Globus pallidus (tissue), 1 donor: ENCODE measurements at regions not wholly inside any gene's neighbourhood (a gene's known extent, or its start where the extent isn't known, plus 50 kb on each side); places are given as distances from the start of the nearest gene placed in this dataset.
"Not testable (repeated sequence)": the region's sequence is repeated elsewhere in the genome, so short reads cannot be mapped to it uniquely, and the experiment has no call there.

ENCODE experiments used
- DNase-seq: peaks from one replicate; pipeline ENCODE4 v3.0.0-alpha.2; 2015; ENCODE audit warnings: low spot score

- no peak for DNase-seq
These were observed 90.1 kb upstream of the SERTAD2 start for GRCh38 chr2:64743739-64744330.

GRCh38 chr2:64745562-64745961, 91.8 kb upstream of the SERTAD2 start:
- no peak for DNase-seq

GRCh38 chr2:64747690-64748091, 94.0 kb upstream of the SERTAD2 start:
- DNase-seq, result not testable (repeated sequence)

DNA sequence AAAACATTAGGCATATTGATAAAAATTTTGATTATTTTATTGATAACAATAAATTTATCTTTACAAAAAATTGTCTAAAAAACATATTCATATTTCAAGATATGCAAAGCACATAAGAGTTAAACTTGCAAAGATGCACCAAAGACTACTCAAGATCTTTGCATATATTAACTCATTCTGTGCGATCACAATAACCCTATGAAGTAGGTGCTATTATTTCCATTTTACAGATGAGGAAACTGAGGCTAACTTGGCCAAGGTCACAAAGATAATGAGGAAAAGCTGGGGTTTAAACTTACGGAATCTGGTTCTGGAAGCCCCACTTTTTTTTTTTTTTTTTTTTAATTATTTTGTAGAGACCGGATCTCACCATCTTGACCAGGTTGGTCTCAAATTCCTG, 94.4 kb upstream of the SERTAD2 start:
- DNase-seq, result no peak

- no peak for DNase-seq
These were observed 94.8 kb upstream of the SERTAD2 start for GRCh38 chr2:64748561-64748960.

- no peak for DNase-seq
These were observed 95.7 kb upstream of the SERTAD2 start for GRCh38 chr2:64749446-64749845.

- peak; percentile 65 for DNase-seq
These were observed 96.5 kb upstream of the SERTAD2 start for GRCh38 chr2:64750001-64750816.

DNA sequence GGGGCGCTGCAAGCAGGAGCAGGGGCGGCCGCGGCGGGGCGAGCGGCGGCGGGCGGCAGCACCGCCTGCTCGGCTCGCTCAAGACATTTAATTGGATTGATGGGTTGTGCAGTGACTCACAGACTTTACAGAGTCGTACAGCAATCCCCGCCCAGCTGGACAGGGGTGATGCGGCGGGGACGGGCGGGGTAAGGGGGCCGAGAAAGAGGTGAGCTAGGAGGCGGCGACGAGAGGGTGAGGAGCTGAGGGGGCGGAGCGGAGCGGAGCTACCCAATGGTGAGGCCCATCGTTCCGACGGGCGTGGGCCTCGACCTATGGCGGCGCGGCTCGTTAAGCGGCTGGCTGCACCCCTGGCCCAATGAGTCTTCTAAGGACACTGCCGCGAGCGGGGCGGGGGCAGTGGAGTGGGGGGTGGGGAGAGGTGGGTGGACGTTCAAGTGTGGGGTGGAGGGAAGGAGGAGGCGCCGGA, 97.1 kb upstream of the SERTAD2 start:
- DNase-seq, result no peak

- DNase-seq, result peak; percentile 99
These were observed 97.9 kb upstream of the SERTAD2 start for GRCh38 chr2:64751286-64752260.

GRCh38 chr2:64753399-64753798, 99.7 kb upstream of the SERTAD2 start:
- no peak for DNase-seq

DNA sequence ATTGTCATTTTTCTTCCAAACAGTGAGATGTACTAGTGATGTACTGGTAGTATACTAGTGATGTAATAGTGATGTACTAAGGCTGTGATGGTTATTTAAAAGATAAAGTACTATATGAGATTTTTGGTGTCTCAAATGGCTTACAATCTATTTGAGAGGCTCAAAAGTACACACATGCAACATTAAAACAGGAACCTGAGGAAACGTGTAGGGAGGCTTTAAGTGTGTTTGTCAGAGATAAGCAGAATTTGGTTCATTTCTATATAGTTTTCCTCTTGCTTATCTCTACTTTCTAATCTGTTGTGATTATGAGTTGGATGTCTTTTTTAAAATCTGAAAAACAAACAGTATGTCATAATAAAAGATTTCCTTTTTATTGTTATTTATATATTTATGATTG, 100.9 kb upstream of the SERTAD2 start:
- DNase-seq, result no peak

DNA sequence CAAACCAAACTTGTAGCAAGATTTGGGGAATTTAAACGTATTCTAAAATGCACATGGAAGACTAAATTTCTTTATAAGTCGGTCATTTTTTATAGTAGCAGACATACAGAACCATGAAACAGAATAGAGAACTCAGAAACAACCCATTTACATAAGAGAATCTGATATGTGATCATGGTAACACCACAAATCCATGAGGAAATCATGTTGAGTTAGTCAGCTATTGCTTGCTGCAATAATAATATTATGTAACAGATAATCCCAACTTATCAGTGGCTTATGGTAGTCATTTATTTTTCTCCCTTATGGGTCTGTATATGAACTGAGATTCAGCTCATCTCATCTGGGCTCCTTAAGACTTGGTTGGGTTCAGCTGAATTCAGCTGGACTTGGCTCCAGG, 103.4 kb upstream of the SERTAD2 start:
- DNase-seq, result no peak

DNA sequence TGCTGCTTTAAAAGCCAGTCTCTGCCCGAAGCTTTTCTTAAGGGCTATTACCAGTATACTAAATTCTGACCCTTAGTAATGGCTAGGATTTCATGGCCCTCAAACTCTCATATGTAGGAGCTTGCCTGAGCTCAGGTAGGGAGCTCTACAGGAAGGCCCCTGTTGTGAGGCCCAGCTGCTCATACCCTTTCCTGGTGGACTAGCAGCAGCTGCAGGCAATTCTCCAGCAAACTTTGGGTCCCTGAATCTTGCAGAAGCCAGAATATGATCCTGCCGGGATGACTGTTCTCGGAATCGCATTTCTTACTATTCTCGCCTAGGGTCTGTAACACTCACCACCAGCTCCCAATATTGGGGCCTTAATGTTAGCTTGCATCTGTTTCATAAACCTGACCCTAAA, 106.4 kb upstream of the SERTAD2 start:
- DNase-seq, result no peak

DNA sequence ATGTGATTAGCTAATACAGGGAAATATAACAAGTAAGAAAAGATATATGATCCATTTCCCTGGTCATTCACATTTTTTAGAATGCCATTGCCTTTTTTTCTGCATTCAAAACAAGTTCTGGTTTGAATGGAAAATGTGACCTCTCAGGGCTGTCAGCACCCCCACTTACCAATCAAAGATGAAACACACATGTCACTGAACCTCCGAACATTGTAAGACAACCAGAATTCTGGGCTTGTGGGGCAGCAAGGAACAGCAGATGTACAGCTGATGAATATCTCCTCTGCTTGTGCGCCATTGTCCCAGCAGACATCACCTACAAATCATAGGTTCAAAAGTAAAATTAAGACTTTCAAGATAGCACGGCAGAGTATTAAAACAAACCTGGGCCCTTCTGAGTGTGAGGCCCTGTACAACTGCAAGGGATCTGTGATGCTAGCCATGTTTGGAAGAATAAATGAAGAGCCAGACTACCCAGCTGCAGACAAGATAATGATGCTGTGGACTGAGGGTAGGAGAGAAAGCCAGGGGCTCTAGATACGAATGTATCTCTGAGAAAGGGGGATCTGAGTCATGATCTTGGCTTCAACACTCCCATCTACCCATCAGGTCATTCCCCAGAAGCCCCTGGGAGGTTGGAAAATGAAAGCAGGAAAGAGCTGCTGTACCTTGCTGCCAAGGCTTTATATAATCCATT, 108.7 kb upstream of the SERTAD2 start:
- no peak for DNase-seq

GRCh38 chr2:64763126-64763525, 109.4 kb upstream of the SERTAD2 start:
- DNase-seq, result no peak

- no peak for DNase-seq
These were observed 111.6 kb upstream of the SERTAD2 start for GRCh38 chr2:64765160-64765805.

DNA sequence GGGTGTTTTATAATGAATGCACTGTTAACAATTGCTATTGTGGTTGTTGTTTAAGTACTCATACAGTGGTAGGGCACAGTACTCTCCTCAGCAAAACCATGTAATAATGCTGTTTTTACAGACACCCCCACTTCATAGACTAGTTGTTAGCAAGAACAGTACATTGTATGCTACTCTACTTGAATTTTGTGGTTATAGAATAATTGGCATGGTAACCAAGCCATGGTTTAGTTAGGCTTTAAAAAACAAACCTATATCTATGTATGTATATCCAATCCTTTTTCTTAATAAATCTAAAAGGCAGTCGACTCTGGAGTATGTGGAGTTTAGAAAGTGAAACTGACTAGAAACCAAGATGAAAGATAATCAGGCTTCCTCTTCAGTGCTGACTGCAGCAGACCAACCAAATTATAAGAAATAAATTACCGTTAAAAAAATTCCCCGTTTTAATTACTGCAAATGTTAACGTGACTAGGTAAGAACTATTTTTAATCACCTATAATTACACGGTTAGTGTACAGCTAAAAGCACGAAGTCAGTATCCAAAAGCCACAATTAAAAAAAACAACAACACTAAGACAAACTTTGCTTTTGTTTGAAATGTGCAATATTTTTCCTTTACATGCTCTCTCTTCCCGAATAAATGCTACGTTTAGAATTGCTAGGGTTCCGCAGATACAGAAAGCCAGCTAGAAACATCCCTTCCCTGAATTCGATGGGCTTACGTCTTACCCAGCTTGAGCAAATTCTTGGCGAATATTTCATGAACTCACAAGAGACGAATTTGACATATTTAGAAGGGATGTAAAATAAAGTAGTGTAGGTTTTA, 113.3 kb upstream of the SERTAD2 start:
- DNase-seq, result peak; percentile 60

DNA sequence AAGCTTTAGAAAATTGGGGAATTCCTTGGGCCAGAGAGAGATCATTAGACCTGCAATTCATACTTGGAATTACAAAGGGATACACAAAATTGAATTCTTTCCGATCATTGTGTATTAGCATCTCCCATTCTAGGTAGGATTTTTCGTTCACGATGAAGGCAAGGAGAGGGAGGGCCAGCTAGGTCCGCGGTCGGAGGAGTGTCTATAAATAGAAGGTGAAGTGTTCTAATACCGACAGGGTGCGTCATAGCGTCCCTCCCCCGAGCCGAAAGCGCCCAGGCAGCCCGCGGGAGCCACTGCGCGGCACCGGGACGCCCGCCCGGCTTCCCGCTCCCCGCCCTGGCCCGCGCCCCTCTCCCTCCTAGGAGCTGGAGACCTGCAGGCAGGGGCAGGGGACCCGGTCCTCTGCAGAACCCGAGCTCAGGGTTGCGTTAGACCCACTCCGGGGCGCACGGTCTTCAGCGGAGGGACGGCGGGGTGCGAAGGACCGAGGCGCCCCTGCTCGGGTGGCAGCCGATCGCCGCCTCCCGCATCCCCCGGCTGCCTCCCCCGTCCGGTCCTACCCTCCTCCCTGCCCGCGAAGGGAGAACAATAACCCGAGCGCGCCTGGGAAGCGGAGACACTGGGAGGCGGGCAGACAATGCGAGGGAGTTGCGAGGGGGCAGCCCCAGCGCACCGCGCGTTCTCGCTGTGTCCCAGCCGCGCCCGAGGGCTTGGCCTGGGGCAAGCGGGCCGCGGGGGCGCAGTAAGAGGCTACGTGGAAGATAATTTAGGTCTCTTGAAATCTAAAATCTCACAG, 114.2 kb upstream of the SERTAD2 start:
- peak; percentile 90 for DNase-seq

DNA sequence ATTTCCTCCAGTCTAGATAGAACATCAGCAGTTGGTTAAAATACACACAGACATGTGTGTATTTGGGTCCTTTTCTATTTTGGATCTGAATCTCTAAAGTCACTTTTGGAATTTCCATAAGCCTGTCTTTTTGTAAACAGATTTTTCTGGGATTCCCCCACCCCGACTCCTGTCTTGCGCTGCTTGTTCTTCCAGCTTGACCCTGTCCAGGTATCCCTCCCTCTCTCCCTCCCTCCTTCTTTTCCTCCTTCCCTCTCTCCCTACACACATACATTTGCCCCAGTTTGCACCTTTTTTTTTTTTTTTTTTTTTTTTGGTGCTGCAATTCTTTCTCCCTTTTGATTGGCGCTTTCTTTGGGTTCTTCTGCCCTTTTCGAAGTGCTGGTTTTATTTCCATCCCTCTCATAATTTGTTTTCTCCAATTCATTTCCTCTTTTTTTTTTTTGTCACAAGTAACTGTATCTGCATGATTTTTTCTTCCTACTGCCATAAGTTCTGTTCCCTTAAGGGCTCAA, 114.8 kb upstream of the SERTAD2 start:
- DNase-seq, result no peak
